T follicular helper cell (primary cell): ENCODE measurements at regions not wholly inside any gene's neighbourhood (a gene's known extent, or its start where the extent isn't known, plus 50 kb on each side); places are given as distances from the start of the nearest gene placed in this dataset.

Source experiments
- DNase-seq: peaks from one replicate; pipeline ENCODE4 v3.0.0-alpha.2; 2020; ENCODE audit warnings: low read depth

GRCh38 chr15:93485438-93486327 lies 396.7 kb upstream of the RGMA start:
- no peak for DNase-seq

DNA sequence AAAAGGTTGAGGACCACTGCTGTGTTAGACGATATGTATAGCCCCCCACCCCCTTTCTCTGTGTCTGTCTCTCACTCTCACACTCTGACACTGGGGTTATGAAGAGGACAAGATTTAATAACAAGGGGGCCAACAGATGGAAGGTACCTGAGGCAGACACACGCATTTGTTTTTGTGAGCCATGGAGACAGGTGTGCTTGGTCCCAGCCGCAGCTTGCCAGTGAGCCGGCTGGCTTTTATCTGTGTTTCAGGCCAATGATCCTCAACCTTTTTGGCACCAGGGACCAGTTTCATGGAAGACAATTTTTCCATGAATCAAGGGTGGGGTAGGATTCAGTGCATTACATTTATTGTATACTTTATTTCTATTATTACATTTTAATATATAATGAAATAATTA lies 394.9 kb upstream of the RGMA start:
- DNase-seq = no peak

DNA sequence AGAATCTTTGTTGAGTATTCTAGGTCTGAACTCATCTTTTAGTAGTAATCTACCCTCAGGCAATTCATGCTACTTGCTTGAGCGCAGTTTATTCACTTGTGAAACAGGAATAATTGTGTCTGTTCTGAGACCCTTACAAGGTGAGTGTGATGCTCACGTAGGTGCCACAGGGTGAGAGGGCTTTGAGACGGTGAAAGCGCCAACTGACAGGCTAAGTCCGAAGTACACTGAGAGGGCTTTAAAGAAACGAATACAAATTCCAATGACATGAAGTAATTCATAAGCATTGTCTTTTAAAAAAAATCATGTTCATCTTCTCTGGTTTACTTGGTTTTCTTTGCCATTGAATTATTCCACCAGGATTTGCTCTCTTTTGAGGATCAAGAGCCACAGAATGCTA lies 393.7 kb upstream of the RGMA start:
- DNase-seq = no peak

- no peak for DNase-seq
These were observed 390.7 kb upstream of the RGMA start for GRCh38 chr15:93479715-93480114.

GRCh38 chr15:93478947-93479346 lies 389.9 kb upstream of the RGMA start:
- no peak for DNase-seq

- no peak for DNase-seq
These were observed 388.7 kb upstream of the RGMA start for GRCh38 chr15:93477721-93478120.

DNA sequence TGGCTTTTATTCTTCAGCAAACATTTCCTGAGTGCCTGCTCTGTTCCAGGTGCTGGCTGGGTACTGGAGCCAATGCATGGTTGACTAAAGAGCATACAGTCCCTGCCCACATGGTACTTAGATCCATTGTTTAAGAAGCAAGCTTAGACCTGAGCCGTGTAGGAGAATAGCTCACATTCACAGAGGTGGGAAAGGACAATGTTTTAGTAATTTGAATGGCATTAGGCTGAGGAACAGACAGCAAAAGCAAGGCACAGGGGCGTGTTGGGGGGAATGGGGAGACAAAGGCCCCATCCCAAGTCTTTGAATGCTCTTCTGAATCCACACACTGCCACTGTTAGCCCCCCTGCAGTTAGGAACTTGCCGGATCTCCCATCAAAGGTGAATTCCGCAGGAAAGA lies 388.2 kb upstream of the RGMA start:
- no peak for DNase-seq

DNA sequence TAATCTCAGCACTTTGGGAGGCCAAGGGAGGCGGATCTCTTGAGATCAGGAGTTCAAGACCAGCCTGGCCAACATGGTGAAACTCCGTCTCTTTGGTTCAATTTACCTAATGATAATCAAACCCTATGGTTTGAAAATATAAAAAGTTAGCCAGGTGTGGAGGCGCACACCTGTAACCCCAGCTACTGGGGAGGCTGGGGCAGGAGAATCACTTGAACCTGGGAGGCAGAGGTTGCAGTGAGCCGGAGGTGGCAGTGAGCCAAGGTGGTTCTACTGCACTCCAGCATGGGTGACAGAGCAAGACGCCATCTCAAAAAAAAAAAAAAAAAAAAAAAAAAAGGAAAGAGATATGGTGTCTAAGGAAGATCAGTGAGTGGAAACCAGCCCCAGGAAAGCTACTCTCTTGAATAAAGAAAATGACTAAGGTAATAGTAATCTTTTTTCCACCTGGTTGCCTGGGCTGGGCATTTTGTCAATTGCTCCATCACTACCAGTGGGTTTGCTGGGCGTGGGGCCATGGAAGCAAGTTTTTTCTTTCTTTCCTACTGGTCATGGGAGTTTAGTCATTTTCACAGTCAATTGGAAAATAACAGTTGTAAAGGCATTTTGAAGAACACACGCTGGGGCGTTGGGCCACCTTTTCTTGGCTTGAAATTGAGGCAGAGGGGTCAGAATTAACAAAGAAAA lies 387.6 kb upstream of the RGMA start:
- DNase-seq = no peak

GRCh38 chr15:93474728-93475127 lies 385.7 kb upstream of the RGMA start:
- DNase-seq = no peak

DNA sequence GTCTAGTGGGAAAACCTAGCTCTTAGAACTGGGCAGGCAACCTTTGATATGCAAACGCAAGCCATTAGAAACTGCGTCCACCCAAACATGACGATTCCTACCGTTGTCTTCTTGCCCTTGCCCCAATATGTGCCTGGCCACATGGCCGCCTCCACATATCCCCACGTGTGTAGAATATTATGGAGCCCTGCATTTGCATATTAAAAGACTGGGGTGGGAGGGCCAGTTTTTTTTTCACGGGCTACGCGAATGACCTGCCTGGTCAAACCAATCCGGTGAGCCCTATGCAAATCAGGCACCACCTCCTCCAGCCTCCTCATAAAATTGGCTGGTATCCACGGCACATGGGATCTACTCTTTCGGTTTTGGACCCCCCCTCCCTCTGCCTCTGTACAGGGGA lies 381.0 kb upstream of the RGMA start:
- DNase-seq = no peak

DNA sequence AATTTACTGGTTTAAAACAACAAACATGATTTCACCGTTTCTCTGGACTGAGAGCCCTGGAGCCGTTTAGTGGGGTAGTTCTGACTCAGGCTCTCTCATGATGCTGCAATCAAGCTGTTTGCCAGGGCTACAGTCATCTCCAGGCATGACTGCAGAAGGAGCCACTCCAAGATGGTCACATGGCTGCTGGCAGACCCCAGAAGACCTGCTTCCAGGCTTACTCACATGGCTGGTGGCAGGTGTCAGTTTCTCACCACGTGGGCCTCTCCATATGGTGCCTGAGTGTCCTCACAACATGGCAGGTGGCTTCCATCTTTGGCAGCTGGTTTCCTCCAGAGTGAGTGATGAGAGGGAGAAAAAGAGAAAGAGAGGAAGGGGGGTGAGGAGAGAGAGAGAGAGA lies 378.3 kb upstream of the RGMA start:
- DNase-seq = no peak

DNA sequence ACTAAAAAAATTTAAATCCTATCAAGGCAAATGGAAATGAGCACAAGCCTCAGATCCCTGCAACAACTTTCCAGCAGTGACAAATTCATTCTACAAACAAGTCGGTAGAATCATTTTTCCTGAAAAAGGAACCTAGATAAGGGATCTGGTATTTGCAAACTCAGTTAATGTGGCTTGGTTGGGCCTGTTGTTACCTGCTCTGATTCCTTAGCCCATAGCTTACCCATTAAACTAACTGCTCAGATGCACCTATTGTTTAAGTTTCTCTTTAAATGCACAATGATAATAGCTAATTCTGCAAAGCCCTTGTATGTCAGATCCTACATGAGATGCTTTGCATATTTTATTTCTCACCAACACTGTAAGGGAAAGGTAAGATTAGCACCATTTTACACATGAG lies 377.4 kb upstream of the RGMA start:
- no peak for DNase-seq

DNA sequence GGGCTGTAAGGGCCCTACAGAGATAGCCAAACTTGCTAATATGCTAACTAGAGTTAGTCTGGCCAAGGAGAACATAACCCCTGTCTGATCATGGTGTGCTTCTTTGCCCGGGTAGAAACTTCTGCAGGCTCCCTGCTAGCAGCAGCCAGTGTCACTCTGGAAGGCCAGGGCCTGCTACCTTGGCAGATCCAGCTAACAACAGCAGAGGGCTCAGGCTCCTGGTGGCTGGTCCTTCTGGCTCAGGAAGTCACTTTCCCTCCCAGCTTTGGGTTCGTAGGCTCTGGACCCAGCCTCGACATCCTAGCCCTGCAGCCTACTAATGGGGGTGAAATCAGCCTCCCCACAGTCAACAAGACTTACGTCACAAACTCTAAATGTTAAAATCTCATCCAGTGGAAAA lies 373.7 kb upstream of the RGMA start:
- no peak for DNase-seq

DNA sequence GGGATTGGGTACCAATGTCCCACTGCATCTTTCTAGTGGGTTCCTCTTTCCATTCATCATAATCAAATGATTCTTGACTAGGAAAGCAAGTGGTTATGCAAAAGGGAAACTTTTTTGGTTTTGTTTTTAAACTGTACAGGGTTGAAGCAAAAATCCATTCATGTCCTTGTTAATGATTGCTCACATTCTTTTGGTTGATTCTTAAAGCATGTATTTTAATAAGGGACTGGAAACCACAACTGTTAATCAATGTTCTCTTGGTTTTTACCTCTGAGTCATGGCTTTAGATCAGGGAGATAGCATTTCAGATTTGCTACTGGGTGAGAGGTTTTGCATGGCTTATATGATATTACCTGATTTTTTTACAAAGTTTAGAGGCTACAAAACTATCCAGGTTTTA lies 371.7 kb upstream of the RGMA start:
- DNase-seq = no peak

GRCh38 chr15:93459396-93459795 lies 370.4 kb upstream of the RGMA start:
- no peak for DNase-seq

GRCh38 chr15:93458597-93458996 lies 369.6 kb upstream of the RGMA start:
- DNase-seq = no peak

GRCh38 chr15:93454788-93455187 lies 365.8 kb upstream of the RGMA start:
- no peak for DNase-seq

DNA sequence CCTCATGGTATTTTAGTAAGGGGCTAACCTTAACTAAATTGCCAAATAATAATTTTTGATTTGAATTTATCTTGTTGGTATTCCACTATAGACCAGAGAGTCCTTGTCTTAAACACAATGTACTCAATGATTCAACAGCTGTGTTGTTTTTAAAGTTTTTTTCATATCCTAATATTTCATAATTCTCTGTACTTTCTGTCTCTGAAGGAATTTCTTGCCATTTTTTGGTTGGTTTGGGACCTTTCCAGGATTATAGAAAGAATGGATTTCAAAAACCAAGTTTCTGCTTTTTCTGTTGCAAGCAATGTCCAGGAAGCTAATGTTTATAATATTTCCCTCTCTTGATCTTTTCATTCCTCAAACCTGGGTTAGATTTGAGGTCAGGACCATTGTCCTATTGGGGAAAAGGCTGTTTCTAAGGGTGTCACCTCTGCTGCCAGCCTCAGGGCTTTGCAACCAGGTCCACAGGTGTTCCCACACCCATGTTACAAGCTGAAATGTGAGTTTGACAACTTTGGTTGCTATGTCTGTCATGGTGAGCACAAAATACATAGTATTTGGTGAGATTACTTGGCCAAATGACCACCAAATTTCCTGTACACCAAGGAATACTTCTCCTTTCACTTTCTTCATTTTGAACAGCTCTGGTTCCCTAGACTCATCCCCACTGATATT lies 363.7 kb upstream of the RGMA start:
- no peak for DNase-seq

- no peak for DNase-seq
These were observed 362.8 kb upstream of the RGMA start for GRCh38 chr15:93451822-93452221.

GRCh38 chr15:93451265-93451664 lies 362.3 kb upstream of the RGMA start:
- DNase-seq = no peak

- no peak for DNase-seq
These were observed 360.8 kb upstream of the RGMA start for GRCh38 chr15:93449798-93450197.

- DNase-seq = no peak
These were observed 349.3 kb upstream of the RGMA start for GRCh38 chr15:93438310-93438709.

- DNase-seq = no peak
These were observed 343.5 kb upstream of the RGMA start for GRCh38 chr15:93432474-93432873.
